Smooth muscle cell (in vitro differentiated cells): ENCODE measurements at regions not wholly inside any gene's neighbourhood (a gene's known extent, or its start where the extent isn't known, plus 50 kb on each side); places are given as distances from the start of the nearest gene placed in this dataset.

ENCODE experiments used
- DNase-seq: peaks from one replicate; lab custom pipeline; 2025; ENCODE audit not compliant: unreplicated experiment; lab: John Stamatoyannopoulos, UW
- H2AFZ ChIP-seq: fragments of 200-600 bp; sonication (generic); 2 replicates; pipeline ENCODE4 v1.6.0; 2016; ENCODE audit warnings: antibody characterized with exemption, low read depth, mild to moderate bottlenecking
- H3F3A ChIP-seq: fragments of 200-600 bp; sonication (generic); 2 replicates; pipeline ENCODE4 v1.6.0; 2017; ENCODE audit warnings: antibody characterized with exemption, low read depth
- H3K27ac ChIP-seq: fragments of 200-600 bp; sonication (generic); 2 replicates; pipeline ENCODE4 v1.5.1; 2016; ENCODE audit warnings: low read depth, mild to moderate bottlenecking
- H3K27me3 ChIP-seq: fragments of 200-600 bp; sonication (generic); 2 replicates; pipeline ENCODE4 v1.6.1; 2016; ENCODE audit warnings: low read depth, mild to moderate bottlenecking
- H3K36me3 ChIP-seq: fragments of 200-600 bp; sonication (generic); 2 replicates; pipeline ENCODE4 v1.5.1; 2016; ENCODE audit warnings: low read depth
- H3K4me1 ChIP-seq: fragments of 200-600 bp; sonication (generic); 2 replicates; pipeline ENCODE4 v1.5.1; 2016; ENCODE audit warnings: low read depth
- H3K4me2 ChIP-seq: fragments of 200-600 bp; sonication (generic); 2 replicates; pipeline ENCODE4 v1.6.0; 2016; ENCODE audit warnings: mild to moderate bottlenecking
- H3K4me3 ChIP-seq: fragments of 200-600 bp; sonication (generic); 2 replicates; pipeline ENCODE4 v1.5.1; 2016; ENCODE audit warnings: mild to moderate bottlenecking
- H3K79me2 ChIP-seq: fragments of 200-600 bp; sonication (generic); 2 replicates; pipeline ENCODE4 v1.6.0; 2016; ENCODE audit warnings: low read depth, mild to moderate bottlenecking
- H3K9ac ChIP-seq: fragments of 200-600 bp; sonication (generic); 2 replicates; pipeline ENCODE4 v1.6.0; 2016; ENCODE audit warnings: low read depth
- H3K9me3 ChIP-seq: fragments of 200-600 bp; sonication (generic); replicated peaks from 2 replicates; pipeline ENCODE4 v1.5.1; 2016; ENCODE audit warnings: low read depth
- H4K20me1 ChIP-seq: fragments of 200-600 bp; sonication (generic); 2 replicates; pipeline ENCODE4 v1.6.0; 2016; ENCODE audit warnings: low read depth
- CTCF ChIP-seq: fragments of 200-600 bp; sonication (generic); IDR thresholded peaks from 2 replicates; pipeline ENCODE4 v1.5.1; 2017; ENCODE audit warnings: borderline replicate concordance, mild to moderate bottlenecking, antibody characterized with exemption; ENCODE audit not compliant: insufficient read depth, poor library complexity, severe bottlenecking
- WGBS: methylation state at CpG from one replicate; pipeline ENCODE4 v1.1.7; 2016; ENCODE audit warnings: low lambda C conversion rate; 5-methylcytosine and 5-hydroxymethylcytosine counted together

- Histone ChIP-seq H3K27ac (no peak overlapping the region), H4K20me1 (no peaks in the 10 kb centered on the region), H3K79me2 (no peaks in the 10 kb centered on the region), H3K27me3 (no peaks in the 10 kb centered on the region), H2AFZ (no peak overlapping the region), H3K36me3 (no peaks in the 10 kb centered on the region), H3F3A (no peaks in the 10 kb centered on the region), H3K4me3 (no peak overlapping the region), H3K4me2 (no peak overlapping the region), H3K4me1 (no peaks in the 10 kb centered on the region), H3K9me3 (no peaks in the 10 kb centered on the region), H3K9ac (no peak overlapping the region)
- no peak for DNase-seq
- no peak for TF ChIP-seq CTCF
- WGBS, result 94% methylated on average over 7 of the region's 7 CpGs
Measured at GRCh38 chr16:26840691-26841090, 226.0 kb upstream of the C16orf82 start.

GRCh38 chr16:26856271-26856670 lies 210.5 kb upstream of the C16orf82 start:
- DNase-seq, result no peak
- Histone ChIP-seq H3K79me2 (no peaks in the 10 kb centered on the region), H3K27ac (no peak overlapping the region), H3K9ac (no peak overlapping the region), H4K20me1 (no peaks in the 10 kb centered on the region), H3F3A (no peaks in the 10 kb centered on the region), H2AFZ (no peak overlapping the region), H3K4me2 (no peak overlapping the region), H3K36me3 (no peaks in the 10 kb centered on the region), H3K9me3 (no peaks in the 10 kb centered on the region), H3K4me1 (no peaks in the 10 kb centered on the region), H3K27me3 (peaks cover 3% of the 10 kb centered on the region), H3K4me3 (no peak overlapping the region)
- whole genome bisulfite sequencing, result 84% methylated on average over 4 of the region's 4 CpGs
- no peak for TF ChIP-seq CTCF

- Histone ChIP-seq H3K4me2 (no peak overlapping the region), H3F3A (no peaks in the 10 kb centered on the region), H3K9me3 (no peaks in the 10 kb centered on the region), H3K4me3 (no peak overlapping the region), H3K27me3 (peaks cover 3% of the 10 kb centered on the region), H3K4me1 (no peaks in the 10 kb centered on the region), H3K27ac (no peak overlapping the region), H3K79me2 (no peaks in the 10 kb centered on the region), H4K20me1 (no peaks in the 10 kb centered on the region), H2AFZ (no peak overlapping the region), H3K36me3 (no peaks in the 10 kb centered on the region), H3K9ac (no peak overlapping the region)
- no peak for DNase-seq
- 80% methylated on average over 5 of the region's 5 CpGs for WGBS
- no peak for TF ChIP-seq CTCF
Measured at GRCh38 chr16:26856791-26857190, 209.9 kb upstream of the C16orf82 start.

GRCh38 chr16:26857371-26857770 lies 209.4 kb upstream of the C16orf82 start:
- WGBS, result 88% methylated on average over 4 of the region's 4 CpGs
- H3K4me3 ChIP-seq, result no peak overlapping the region
- H3K9me3 ChIP-seq, result no peaks in the 10 kb centered on the region
- H3K27me3 ChIP-seq, result no peaks in the 10 kb centered on the region
- no peak overlapping the region for H2AFZ ChIP-seq
- H3K4me1 ChIP-seq, result no peaks in the 10 kb centered on the region
- H3F3A ChIP-seq, result no peaks in the 10 kb centered on the region
- TF ChIP-seq CTCF, result no peak
- no peak overlapping the region for H3K4me2 ChIP-seq
- H3K36me3 ChIP-seq, result no peaks in the 10 kb centered on the region
- H3K9ac ChIP-seq, result no peak overlapping the region
- no peaks in the 10 kb centered on the region for H3K79me2 ChIP-seq
- no peak for DNase-seq
- no peak overlapping the region for H3K27ac ChIP-seq
- H4K20me1 ChIP-seq, result no peaks in the 10 kb centered on the region
